Uterus (tissue), 3 donors: ENCODE measurements at regions not wholly inside any gene's neighbourhood (a gene's known extent, or its start where the extent isn't known, plus 50 kb on each side); places are given as distances from the start of the nearest gene placed in this dataset.

ENCODE experiments used
- DNase-seq, 2 donors: peaks; one replicate each; pipeline ENCODE4 v3.0.0-alpha.2; 2019 to 2020
- H3K27ac ChIP-seq, 2 donors: fragments of 200-600 bp; sonication (generic); 1 replicate in 1 of 2; 2 replicates in 1 of 2; pipeline ENCODE4 v1.5.1; 2016 to 2018
- H3K27me3 ChIP-seq, 2 donors: fragments of 200-600 bp; sonication (generic); one replicate each; pipeline ENCODE4 v1.5.1; 2018 to 2019; ENCODE audit warnings: control low read depth in 1 of 2
- H3K36me3 ChIP-seq, 2 donors: fragments of 200-600 bp; sonication (generic); one replicate each; pipeline ENCODE4 v1.5.1; 2019; ENCODE audit warnings: control low read depth in 1 of 2
- H3K4me1 ChIP-seq, 2 donors: fragments of 200-600 bp; sonication (generic); one replicate each; pipeline ENCODE4 v1.5.1; 2018 to 2019; ENCODE audit warnings: control low read depth in 1 of 2
- H3K4me3 ChIP-seq, 2 donors: fragments of 200-600 bp; sonication (generic); 1 replicate in 1 of 2; 2 replicates in 1 of 2; pipeline ENCODE4 v1.5.1; 2018 to 2019; ENCODE audit warnings: mild to moderate bottlenecking in 1 of 2
- H3K9me3 ChIP-seq, 2 donors: fragments of 200-600 bp; sonication (generic); one replicate each; pipeline ENCODE4 v1.5.1; 2019; ENCODE audit warnings: control low read depth in 1 of 2
- POLR2A ChIP-seq, 2 donors: fragments of 450-650 bp; IDR thresholded peaks; one replicate each; pipeline ENCODE4 v1.6.1; 2016; ENCODE audit warnings: antibody characterized with exemption in 2 of 2, mild to moderate bottlenecking in 1 of 2, moderate library complexity in 1 of 2
- intact Hi-C: fragments of 100-400 bp; cut with DNase I; formaldehyde crosslinking; loops from one replicate; pipeline ENCODE4 v1.15.1; 2023; ENCODE audit warnings: low total_unique reads
- TF ChIP-seq, protein P1 (sequence below), 4 experiments: fragments of 200-600 bp in 2 of 4; fragments of 450-650 bp in 2 of 4; sonication (generic) in 2 of 4; IDR thresholded peaks; one replicate each; pipeline ENCODE4 v1.5.1; 2016 to 2019; ENCODE audit warnings: antibody characterized with exemption in 4 of 4, mild to moderate bottlenecking in 2 of 4, moderate library complexity in 1 of 4
- donor health status: DM: yes; HTN: yes; CAD: no.

DNA sequence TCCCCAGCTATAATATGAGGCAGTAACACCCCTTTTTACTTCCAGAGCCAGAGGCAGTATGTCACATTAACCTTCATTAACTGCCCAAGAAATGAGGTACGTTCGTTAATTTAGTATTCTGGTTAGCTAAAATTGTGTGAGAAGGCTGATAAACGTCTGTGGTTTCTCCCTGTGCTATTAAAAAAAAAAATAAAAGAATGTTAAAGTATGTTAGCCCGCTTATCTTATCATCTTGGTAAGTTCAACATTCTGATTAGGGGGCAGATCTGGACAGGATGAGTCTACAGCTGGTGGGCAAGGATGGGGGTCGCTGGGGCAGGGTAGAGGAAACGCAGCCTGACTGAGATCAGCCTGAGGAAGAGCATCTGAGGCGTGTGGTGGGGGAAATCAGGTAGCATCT is 154.0 kb downstream of the PRL start:
- H3K4me3 ChIP-seq: no peak overlapping the region
- no peak overlapping the region for H3K27ac ChIP-seq
- no peaks in the 10 kb centered on the region for H3K9me3 ChIP-seq
- H3K27me3 ChIP-seq: no peaks in the 10 kb centered on the region
- DNase-seq: no peak
- no peaks in the 10 kb centered on the region for H3K4me1 ChIP-seq
- no peak for TF ChIP-seq POLR2A (IDR thresholded peaks at IDR 0.05)
- TF ChIP-seq, protein P1, sequence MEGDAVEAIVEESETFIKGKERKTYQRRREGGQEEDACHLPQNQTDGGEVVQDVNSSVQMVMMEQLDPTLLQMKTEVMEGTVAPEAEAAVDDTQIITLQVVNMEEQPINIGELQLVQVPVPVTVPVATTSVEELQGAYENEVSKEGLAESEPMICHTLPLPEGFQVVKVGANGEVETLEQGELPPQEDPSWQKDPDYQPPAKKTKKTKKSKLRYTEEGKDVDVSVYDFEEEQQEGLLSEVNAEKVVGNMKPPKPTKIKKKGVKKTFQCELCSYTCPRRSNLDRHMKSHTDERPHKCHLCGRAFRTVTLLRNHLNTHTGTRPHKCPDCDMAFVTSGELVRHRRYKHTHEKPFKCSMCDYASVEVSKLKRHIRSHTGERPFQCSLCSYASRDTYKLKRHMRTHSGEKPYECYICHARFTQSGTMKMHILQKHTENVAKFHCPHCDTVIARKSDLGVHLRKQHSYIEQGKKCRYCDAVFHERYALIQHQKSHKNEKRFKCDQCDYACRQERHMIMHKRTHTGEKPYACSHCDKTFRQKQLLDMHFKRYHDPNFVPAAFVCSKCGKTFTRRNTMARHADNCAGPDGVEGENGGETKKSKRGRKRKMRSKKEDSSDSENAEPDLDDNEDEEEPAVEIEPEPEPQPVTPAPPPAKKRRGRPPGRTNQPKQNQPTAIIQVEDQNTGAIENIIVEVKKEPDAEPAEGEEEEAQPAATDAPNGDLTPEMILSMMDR (IDR thresholded peaks at IDR 0.05): no peak
- intact Hi-C loops: no loop called here
- H3K36me3 ChIP-seq: no peaks in the 10 kb centered on the region

DNA sequence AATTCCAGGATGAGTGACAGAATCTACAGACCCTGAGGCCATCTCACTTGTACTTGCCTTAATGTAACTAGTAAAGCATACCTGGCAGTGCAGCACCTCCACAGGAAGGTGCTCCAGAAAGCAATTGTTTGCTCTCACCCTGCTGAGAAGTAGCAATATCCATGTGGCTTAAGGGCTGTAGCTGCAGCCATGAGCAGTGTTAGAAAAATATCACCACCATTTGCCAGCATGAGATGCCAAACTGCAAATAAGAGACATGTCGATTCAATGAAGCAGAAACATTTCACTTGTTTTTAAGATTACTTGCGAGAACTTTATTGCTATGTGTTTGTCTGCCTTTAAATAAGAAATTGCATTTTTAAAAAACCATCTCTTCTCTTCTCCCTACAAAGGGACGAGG is 151.5 kb downstream of the PRL start:
- Histone ChIP-seq H3K4me1 (no peaks in the 10 kb centered on the region), H3K4me3 (no peak overlapping the region), H3K27ac (peak overlapping the region in 1 of 2 donors; percentile 19), H3K36me3 (no peaks in the 10 kb centered on the region), H3K9me3 (no peaks in the 10 kb centered on the region), H3K27me3 (no peaks in the 10 kb centered on the region)
- TF ChIP-seq, protein P1 (IDR thresholded peaks at IDR 0.05): no peak
- no peak for TF ChIP-seq POLR2A (IDR thresholded peaks at IDR 0.05)
- no peak for DNase-seq
- intact Hi-C loops: no loop called here

DNA sequence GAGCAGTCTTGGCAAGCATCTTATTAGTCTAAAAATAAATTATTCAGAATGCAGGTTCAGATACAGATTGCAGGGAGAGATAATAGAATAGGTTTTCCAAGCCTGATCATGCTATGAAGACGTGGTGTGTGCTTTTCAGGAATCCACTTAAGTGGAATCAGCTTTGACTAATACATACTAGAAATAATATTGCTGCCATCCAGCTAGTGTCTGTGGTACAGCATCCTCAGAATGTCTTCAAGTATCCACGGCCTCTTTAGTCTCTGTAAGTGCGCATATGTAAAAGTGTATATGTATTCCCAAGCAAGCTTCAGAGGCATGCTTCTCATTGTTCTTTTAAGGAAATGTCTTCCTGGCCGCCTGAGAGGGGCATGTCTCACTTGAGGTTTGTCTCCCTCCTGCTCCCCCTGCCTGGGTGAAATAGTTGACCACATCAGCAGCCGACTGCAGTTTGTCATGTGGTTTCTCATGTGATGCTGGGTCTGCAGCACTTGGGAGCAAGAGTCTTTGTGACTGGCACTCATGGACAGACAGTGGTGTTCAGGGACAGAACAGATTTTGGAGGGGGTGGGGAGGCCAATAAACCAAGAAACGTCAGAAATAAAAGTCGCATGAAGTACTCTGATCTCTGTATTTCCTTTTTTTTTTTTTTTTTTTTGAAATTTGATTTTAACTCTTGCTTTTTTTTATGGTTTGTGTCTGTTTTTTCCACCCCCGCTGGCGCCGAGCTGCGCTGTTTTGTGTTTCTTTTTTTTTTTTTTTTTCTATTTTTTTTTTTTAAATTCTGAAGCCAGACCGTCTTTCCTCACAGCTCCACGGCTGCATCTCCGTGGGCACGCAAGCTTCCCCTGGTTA is 150.8 kb downstream of the PRL start:
- Histone ChIP-seq H3K27ac (peak overlapping the region in 1 of 2 donors; percentile 29), H3K36me3 (no peaks in the 10 kb centered on the region), H3K4me3 (peak overlapping the region in 1 of 2 donors; percentile 9), H3K9me3 (no peaks in the 10 kb centered on the region), H3K4me1 (no peaks in the 10 kb centered on the region), H3K27me3 (no peaks in the 10 kb centered on the region)
- no peak for TF ChIP-seq POLR2A (IDR thresholded peaks at IDR 0.05)
- TF ChIP-seq, protein P1 (IDR thresholded peaks at IDR 0.05): peak; percentile 32 to 44 (median 42)
- intact Hi-C loops: no loop called here
- DNase-seq: peak; percentile 26 to 35

DNA sequence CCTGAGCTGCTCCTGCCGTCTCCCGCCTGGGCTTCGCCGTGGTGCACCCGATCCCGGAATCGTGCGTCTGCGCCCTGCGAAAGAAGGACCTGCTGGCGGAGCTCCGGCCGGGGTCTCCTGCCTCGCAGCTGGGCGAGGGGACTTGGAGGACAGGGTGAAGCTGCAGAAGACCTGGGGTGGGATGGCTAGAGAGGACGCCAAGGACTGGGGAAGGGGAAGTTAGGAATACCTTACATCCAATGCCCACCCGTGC is 150.2 kb downstream of the PRL start:
- Histone ChIP-seq H3K4me3 (peak overlapping the region; percentile 9 to 17), H3K9me3 (no peaks in the 10 kb centered on the region), H3K27ac (peak overlapping the region in 1 of 2 donors; percentile 29), H3K4me1 (no peaks in the 10 kb centered on the region), H3K27me3 (no peaks in the 10 kb centered on the region), H3K36me3 (no peaks in the 10 kb centered on the region)
- intact Hi-C loops: no loop called here
- no peak for TF ChIP-seq POLR2A (IDR thresholded peaks at IDR 0.05)
- TF ChIP-seq, protein P1 (IDR thresholded peaks at IDR 0.05): no peak
- peak in 1 of 2 donors; percentile 21 for DNase-seq

DNA sequence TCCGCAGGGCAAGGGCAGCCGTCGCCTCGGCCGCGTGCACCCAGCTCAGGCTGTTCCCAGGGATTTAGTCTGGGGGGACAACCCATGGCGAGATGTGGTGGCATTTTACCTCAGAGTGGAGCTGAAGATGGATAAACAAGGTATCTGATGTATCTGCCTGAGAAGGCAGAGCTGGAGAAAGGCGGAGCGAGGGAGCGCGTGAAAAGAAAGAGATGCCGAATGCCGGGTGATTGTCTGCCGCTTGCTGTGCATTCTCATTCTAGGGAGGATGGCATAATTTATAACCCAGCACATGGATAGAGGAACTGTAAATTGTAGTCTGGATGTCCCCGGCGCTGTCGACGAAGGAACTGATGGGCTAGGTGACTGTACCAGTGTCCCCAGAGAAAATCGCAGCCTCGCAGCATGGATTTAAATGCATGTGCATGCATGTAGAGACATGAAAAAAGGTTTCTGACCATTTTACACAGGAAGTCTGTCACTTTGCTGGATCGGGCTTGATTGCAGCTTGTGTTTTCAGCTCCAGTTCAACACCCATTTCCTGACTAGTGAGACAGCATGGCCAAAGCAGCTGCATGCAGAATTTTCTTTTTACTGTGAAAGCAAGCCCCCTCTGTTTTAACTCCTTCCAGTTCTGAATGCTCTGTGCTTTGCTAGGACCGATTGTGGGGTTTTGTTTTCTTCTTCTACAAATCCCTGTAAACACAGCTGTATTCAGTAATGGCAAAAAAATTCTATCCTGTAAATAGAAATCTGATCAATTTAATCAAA is 149.7 kb downstream of the PRL start:
- TF ChIP-seq, protein P1 (IDR thresholded peaks at IDR 0.05): no peak
- TF ChIP-seq POLR2A (IDR thresholded peaks at IDR 0.05): no peak
- Histone ChIP-seq H3K9me3 (no peaks in the 10 kb centered on the region), H3K27me3 (no peaks in the 10 kb centered on the region), H3K4me3 (peak overlapping the region; percentile 9 to 17), H3K27ac (peak overlapping the region in 1 of 2 donors; percentile 29), H3K4me1 (no peaks in the 10 kb centered on the region), H3K36me3 (no peaks in the 10 kb centered on the region)
- intact Hi-C loops: no loop called here
- DNase-seq: no peak
